Endodermal cell (in vitro differentiated cells): ENCODE measurements at regions not wholly inside any gene's neighbourhood (a gene's known extent, or its start where the extent isn't known, plus 50 kb on each side); places are given as distances from the start of the nearest gene placed in this dataset.

ENCODE experiments used
- DNase-seq: peaks from one replicate; pipeline ENCODE4 v3.0.0-alpha.2; 2017
- H3K27ac ChIP-seq: 2 replicates; pipeline ENCODE4 v1.5.1; 2013; ENCODE audit warnings: mild to moderate bottlenecking, low read depth, low read length, moderate library complexity
- H3K27me3 ChIP-seq: 2 replicates; pipeline ENCODE4 v1.6.1; 2013; ENCODE audit warnings: mild to moderate bottlenecking, low read length, moderate library complexity; ENCODE audit not compliant: insufficient read depth, control insufficient read depth, poor library complexity, severe bottlenecking
- H3K36me3 ChIP-seq: 2 replicates; pipeline ENCODE4 v1.7.0; 2013; ENCODE audit warnings: mild to moderate bottlenecking, low read length, moderate library complexity; ENCODE audit not compliant: control insufficient read depth, insufficient read depth
- H3K4me1 ChIP-seq: one replicate; pipeline ENCODE4 v1.7.0; 2013; ENCODE audit warnings: low read length; ENCODE audit not compliant: control insufficient read depth, insufficient read depth
- H3K4me3 ChIP-seq: 2 replicates; pipeline ENCODE4 v1.5.1; 2013; ENCODE audit warnings: mild to moderate bottlenecking, low read length, moderate library complexity
- H3K9ac ChIP-seq: 2 replicates; pipeline ENCODE4 v1.6.1; 2013; ENCODE audit warnings: mild to moderate bottlenecking, low read length, moderate library complexity; ENCODE audit not compliant: poor library complexity, severe bottlenecking; ENCODE audit errors: extremely low read depth
- H3K9me3 ChIP-seq: 2 replicates; pipeline ENCODE4 v1.6.1; 2013; ENCODE audit warnings: mild to moderate bottlenecking, low read length, moderate library complexity; ENCODE audit not compliant: control insufficient read depth
- H3K27ac Mint-ChIP-seq: 2 replicates; pipeline ENCODE4 v1.8.0; 2020; ENCODE audit warnings: mixed read lengths
- H3K27me3 Mint-ChIP-seq: 2 replicates; pipeline ENCODE4 v1.8.0; 2021; ENCODE audit warnings: mild to moderate bottlenecking, mixed read lengths; ENCODE audit not compliant: insufficient read depth
- H3K36me3 Mint-ChIP-seq: 2 replicates; pipeline ENCODE4 v1.8.0; 2020; ENCODE audit warnings: low read depth, mixed read lengths
- H3K4me1 Mint-ChIP-seq: 2 replicates; pipeline ENCODE4 v1.8.0; 2020; ENCODE audit warnings: mixed read lengths
- H3K4me3 Mint-ChIP-seq: 2 replicates; pipeline ENCODE4 v1.8.0; 2020; ENCODE audit warnings: mild to moderate bottlenecking, moderate library complexity, mixed read lengths
- H3K9me3 Mint-ChIP-seq: 2 replicates; pipeline ENCODE4 v1.8.0; 2020; ENCODE audit warnings: mild to moderate bottlenecking, mixed read lengths
- WGBS, 2 experiments: methylation state at CpG; one replicate each; pipeline versions ENCODE4 v1.1.5 to v1.1.7; 2013; ENCODE audit warnings: missing lambda C conversion rate in 2 of 2, mixed read lengths in 1 of 2; ENCODE audit not compliant: insufficient coverage in 1 of 2, insufficient read length in 1 of 2; 5-methylcytosine and 5-hydroxymethylcytosine counted together
- TF ChIP-seq, protein P1 (sequence below): fragments of 200-600 bp; sonication (generic); conservative IDR thresholded peaks from 2 replicates; pipeline ENCODE4 v1.5.0; 2021; ENCODE audit warnings: antibody characterized with exemption, mild to moderate bottlenecking

DNA sequence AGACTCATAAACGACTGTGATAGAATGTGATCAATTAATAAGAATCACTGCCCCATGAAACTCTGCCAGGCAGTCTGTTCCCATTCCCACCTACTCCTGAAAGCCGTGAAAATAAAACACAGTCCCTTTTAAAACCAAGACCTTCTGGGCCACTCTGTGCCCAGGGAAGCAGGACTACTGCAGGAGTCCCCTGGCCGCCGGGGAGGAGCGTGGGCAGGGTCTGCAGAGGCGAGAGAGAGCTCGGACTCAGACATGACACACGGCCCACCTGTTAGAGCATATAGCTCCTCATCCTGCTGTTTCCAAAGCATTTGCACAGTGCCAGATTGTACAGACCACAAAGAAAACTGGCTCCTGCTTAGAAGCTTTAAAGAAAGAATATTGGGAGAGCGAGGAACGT lies 400.5 kb downstream of the SHANK2 start:
- H3K4me3 Mint-ChIP-seq = no peak overlapping the region
- TF ChIP-seq, protein P1, sequence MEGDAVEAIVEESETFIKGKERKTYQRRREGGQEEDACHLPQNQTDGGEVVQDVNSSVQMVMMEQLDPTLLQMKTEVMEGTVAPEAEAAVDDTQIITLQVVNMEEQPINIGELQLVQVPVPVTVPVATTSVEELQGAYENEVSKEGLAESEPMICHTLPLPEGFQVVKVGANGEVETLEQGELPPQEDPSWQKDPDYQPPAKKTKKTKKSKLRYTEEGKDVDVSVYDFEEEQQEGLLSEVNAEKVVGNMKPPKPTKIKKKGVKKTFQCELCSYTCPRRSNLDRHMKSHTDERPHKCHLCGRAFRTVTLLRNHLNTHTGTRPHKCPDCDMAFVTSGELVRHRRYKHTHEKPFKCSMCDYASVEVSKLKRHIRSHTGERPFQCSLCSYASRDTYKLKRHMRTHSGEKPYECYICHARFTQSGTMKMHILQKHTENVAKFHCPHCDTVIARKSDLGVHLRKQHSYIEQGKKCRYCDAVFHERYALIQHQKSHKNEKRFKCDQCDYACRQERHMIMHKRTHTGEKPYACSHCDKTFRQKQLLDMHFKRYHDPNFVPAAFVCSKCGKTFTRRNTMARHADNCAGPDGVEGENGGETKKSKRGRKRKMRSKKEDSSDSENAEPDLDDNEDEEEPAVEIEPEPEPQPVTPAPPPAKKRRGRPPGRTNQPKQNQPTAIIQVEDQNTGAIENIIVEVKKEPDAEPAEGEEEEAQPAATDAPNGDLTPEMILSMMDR = no peak
- no peaks in the 10 kb centered on the region for H3K27me3 Mint-ChIP-seq
- H3K4me1 Mint-ChIP-seq = no peaks in the 10 kb centered on the region
- Histone ChIP-seq H3K9me3 (no peaks in the 10 kb centered on the region), H3K9ac (no peak overlapping the region), H3K4me3 (no peak overlapping the region), H3K27me3 (no peaks in the 10 kb centered on the region), H3K27ac (no peak overlapping the region), H3K36me3 (no peaks in the 10 kb centered on the region), H3K4me1 (no peaks in the 10 kb centered on the region)
- no peak overlapping the region for H3K27ac Mint-ChIP-seq
- DNase-seq = no peak
- H3K9me3 Mint-ChIP-seq = no peaks in the 10 kb centered on the region
- H3K36me3 Mint-ChIP-seq = no peaks in the 10 kb centered on the region
- 95 to 99% methylated on average over 7 to 10 of the region's 10 CpGs for WGBS, 2 experiments

DNA sequence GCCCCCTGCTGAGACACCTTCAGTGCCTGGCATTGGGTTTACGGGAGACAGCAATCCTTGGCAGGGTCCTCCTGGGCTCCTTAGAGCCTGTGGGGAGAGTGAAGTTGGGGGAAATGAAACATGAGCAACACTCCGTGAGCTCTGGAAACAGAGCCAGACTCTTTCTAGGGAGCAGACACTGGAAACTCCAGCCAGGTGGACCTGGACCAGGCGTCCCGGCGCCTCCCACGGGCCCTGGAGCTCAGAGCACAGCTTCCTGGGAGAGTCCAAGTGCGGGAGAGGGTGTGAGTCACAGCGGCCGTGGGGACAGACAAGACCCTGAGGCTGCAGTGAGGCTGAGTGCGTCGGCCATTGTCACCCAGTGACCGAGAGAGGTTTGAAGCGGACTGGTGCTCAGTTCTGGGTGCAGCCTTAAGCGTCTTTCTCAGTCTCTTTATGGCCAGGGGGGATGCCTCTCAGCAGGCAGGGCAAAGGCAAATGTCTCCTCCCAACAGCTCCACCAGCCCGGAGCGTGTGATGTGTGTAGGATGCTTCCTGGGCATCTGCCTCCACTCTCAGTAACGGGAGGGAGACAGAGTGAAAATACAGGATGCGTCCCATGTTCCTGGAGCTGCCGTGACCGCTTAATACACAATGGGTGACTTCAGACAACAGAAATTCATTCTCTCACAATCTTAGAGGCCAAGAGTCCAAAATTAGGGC lies 399.2 kb downstream of the SHANK2 start:
- Mint-ChIP-seq H3K4me3 (no peak overlapping the region), H3K27me3 (no peaks in the 10 kb centered on the region), H3K27ac (no peak overlapping the region), H3K4me1 (no peaks in the 10 kb centered on the region), H3K9me3 (no peaks in the 10 kb centered on the region), H3K36me3 (no peaks in the 10 kb centered on the region)
- no peaks in the 10 kb centered on the region for H3K9me3 ChIP-seq
- no peaks in the 10 kb centered on the region for H3K36me3 ChIP-seq
- H3K27ac ChIP-seq = no peak overlapping the region
- 95 to 96% methylated on average over 18 to 20 of the region's 20 CpGs for WGBS, 2 experiments
- TF ChIP-seq, protein P1 = no peak
- no peaks in the 10 kb centered on the region for H3K27me3 ChIP-seq
- no peak for DNase-seq
- H3K4me3 ChIP-seq = no peak overlapping the region
- no peaks in the 10 kb centered on the region for H3K4me1 ChIP-seq
- H3K9ac ChIP-seq = no peak overlapping the region

DNA sequence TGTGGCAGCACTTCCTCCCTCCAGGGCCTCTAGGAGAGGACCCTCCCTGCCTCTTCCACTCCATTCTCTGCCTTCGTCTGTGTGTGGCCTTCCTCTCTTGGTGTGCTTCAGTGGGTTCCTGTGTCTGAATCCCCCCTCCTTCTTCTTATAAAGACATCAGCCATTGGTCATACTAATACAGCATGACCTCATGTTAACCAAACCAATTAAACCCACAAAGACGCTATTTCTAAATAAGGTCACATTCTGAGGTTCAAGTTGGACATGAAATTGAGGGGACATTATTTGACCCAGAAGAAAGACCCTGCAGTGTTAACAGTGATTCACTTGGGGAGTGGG lies 398.6 kb downstream of the SHANK2 start:
- Histone ChIP-seq H3K27ac (no peak overlapping the region), H3K4me1 (no peaks in the 10 kb centered on the region), H3K9me3 (no peaks in the 10 kb centered on the region), H3K27me3 (no peaks in the 10 kb centered on the region), H3K4me3 (no peak overlapping the region), H3K9ac (no peak overlapping the region), H3K36me3 (no peaks in the 10 kb centered on the region)
- no peak for DNase-seq
- no peaks in the 10 kb centered on the region for H3K9me3 Mint-ChIP-seq
- no peak overlapping the region for H3K4me3 Mint-ChIP-seq
- 92 to 98% methylated on average over 1 to 2 of the region's 2 CpGs for WGBS, 2 experiments
- no peaks in the 10 kb centered on the region for H3K27me3 Mint-ChIP-seq
- no peaks in the 10 kb centered on the region for H3K36me3 Mint-ChIP-seq
- no peak overlapping the region for H3K27ac Mint-ChIP-seq
- H3K4me1 Mint-ChIP-seq = no peaks in the 10 kb centered on the region
- TF ChIP-seq, protein P1 = no peak
